ENCODE measurements at regions not wholly inside any gene's neighbourhood (a gene's known extent, or its start where the extent isn't known, plus 50 kb on each side); places are given as distances from the start of the nearest gene placed in this dataset.
A peak's percentile ranks its signal among the peaks of the same experiment; 100 is the strongest.

DNA sequence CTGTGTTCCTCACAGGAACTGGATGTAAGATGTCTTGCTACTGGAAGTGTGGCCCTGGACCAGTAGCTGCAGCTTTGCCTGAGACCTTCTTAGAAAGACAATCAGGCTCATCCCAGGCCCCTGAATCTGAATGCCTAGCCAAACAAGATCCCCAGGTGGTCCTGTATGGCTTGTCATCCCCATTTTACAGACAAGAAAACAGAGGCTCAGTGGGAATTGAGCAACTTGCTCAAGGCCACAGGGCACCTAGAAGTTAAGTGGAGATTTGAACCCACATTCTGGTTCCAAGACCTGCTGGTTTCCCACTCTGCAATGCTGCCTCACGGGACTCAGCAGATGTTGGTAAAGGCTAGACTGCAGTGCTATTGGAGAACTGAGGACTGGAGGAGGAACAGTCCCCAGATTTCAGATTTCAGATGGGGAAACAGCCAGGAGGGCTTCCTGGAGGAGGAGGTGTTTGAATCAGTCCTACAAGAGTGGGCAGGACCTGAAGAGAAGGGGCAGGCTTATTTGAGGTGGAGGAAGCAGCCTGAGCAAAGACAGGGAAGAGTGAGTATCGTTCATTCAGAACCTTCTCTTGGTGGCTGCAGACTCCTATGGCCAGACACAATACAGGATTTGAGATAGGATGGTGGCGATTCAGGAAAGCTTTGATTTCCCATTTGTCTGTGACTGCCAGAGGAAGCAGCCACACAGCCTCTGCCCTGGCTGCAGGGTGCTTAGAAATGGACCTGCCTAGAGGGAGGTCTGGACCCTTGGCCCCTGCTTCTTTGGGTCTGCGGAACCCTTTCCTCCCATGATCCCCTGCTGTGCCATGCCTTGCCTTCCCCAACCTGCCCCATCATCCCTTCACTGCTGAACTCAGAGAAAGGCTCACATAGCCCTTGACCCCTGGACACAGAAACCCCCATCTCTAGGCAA lies 233.4 kb upstream of the NLRP1 start:
- no peak overlapping the region for H3K9ac ChIP-seq (ENCODE audit: low read length in 3 of 3)
- no peak overlapping the region for H3K4me3 ChIP-seq (ENCODE audit: low read length in 3 of 3)
- DNase-seq: no peak
- H3K4me1 ChIP-seq (ENCODE audit: control insufficient read depth in 2 of 3, insufficient read depth in 2 of 3, low read depth in 1 of 3, low read length in 3 of 3): no peaks in the 10 kb centered on the region
- no peak for FAIRE-seq
- H3K27me3 ChIP-seq (ENCODE audit: control insufficient read depth, insufficient read depth, low read length): no peaks in the 10 kb centered on the region
- TF ChIP-seq, protein P1, sequence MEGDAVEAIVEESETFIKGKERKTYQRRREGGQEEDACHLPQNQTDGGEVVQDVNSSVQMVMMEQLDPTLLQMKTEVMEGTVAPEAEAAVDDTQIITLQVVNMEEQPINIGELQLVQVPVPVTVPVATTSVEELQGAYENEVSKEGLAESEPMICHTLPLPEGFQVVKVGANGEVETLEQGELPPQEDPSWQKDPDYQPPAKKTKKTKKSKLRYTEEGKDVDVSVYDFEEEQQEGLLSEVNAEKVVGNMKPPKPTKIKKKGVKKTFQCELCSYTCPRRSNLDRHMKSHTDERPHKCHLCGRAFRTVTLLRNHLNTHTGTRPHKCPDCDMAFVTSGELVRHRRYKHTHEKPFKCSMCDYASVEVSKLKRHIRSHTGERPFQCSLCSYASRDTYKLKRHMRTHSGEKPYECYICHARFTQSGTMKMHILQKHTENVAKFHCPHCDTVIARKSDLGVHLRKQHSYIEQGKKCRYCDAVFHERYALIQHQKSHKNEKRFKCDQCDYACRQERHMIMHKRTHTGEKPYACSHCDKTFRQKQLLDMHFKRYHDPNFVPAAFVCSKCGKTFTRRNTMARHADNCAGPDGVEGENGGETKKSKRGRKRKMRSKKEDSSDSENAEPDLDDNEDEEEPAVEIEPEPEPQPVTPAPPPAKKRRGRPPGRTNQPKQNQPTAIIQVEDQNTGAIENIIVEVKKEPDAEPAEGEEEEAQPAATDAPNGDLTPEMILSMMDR (IDR thresholded peaks at IDR 0.05; ENCODE audit: borderline replicate concordance, extremely low read depth, insufficient read depth): no peak
- no peaks in the 10 kb centered on the region for H3K36me3 ChIP-seq (ENCODE audit: control insufficient read depth in 2 of 3, insufficient read depth in 3 of 3, low read length in 3 of 3)
- H3K9me3 ChIP-seq (ENCODE audit: control insufficient read depth in 2 of 3, insufficient read depth in 1 of 3, low read length in 3 of 3): no peaks in the 10 kb centered on the region
- no peak overlapping the region for H3K27ac ChIP-seq (ENCODE audit: low read depth in 2 of 2, low read length in 2 of 2)
- intact Hi-C loops (cut with DNase I): no loop called here

DNA sequence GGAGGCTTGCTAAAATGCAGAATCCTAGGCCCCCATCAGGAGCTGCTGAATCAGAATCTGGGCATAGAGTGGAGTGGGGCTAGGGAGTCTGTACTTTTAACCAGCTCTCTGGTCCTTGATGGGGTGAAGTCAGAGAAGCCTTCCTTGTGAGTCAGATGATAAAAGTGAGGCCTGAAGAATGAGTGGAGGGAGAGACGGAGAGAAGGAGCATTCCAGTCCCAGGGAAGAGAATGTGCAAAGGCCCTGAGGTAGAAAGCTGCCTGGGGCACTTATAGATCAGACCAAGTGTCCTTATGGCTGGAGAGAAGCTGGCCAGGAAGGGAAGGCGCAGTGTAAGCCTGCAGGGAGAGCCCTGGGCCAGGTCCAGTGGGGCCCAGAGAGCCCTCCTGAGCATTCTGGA lies 235.1 kb upstream of the NLRP1 start:
- intact Hi-C loops (cut with DNase I): no loop called here
- Histone ChIP-seq H3K9ac (ENCODE audit: low read length in 3 of 3) (no peak overlapping the region), H3K27ac (ENCODE audit: low read depth in 2 of 2, low read length in 2 of 2) (no peak overlapping the region), H3K27me3 (ENCODE audit: control insufficient read depth, insufficient read depth, low read length) (no peaks in the 10 kb centered on the region), H3K4me3 (ENCODE audit: low read length in 3 of 3) (no peak overlapping the region), H3K9me3 (ENCODE audit: control insufficient read depth in 2 of 3, insufficient read depth in 1 of 3, low read length in 3 of 3) (no peaks in the 10 kb centered on the region), H3K4me1 (ENCODE audit: control insufficient read depth in 2 of 3, insufficient read depth in 2 of 3, low read depth in 1 of 3, low read length in 3 of 3) (no peaks in the 10 kb centered on the region), H3K36me3 (ENCODE audit: control insufficient read depth in 2 of 3, insufficient read depth in 3 of 3, low read length in 3 of 3) (no peaks in the 10 kb centered on the region)
- DNase-seq (no peak), FAIRE-seq (no peak)
- TF ChIP-seq, protein P1 (IDR thresholded peaks at IDR 0.05; ENCODE audit: borderline replicate concordance, extremely low read depth, insufficient read depth): no peak

DNA sequence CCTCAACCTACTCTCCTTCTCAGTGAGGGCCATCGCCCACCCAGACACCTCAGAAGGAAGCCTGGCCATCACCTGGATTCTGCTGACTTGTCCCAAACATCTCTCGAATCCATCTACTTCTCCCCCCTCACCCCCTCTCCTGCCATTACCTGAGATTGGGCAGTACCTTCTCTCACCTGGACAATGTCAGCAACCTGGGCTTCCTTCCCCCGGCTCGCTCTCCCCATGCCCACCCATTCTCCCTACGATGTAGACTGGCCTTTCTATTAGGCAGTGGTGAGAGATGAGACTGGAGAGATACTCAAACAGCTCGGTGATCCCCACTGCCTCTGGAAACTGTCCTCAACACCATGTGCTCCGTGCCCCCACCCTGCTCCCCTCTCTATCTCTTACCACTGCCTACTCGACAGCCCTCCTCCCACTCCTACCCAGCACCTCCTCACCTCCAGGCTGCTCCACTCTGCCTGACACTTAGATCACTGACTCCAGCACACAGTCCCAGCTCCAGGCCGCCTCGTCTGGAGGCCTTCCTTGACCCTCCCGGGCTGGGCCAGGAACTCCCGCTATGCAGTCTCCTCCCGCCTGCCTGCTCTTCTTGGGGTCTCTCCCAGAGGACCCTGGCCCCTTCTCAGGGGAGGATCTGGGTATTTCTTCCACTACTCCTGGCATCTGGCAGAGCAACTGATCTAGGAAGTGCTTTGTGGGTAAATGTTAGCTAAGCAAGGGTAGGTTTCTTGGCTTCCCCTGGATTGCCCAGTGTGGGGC lies 235.8 kb upstream of the NLRP1 start:
- peak in 1 of 5 donors; percentile 13 for DNase-seq

More for the DNA sequence above, 235.8 kb upstream of the NLRP1 start:
- no peaks in the 10 kb centered on the region for H3K4me1 ChIP-seq (ENCODE audit: control insufficient read depth in 2 of 3, insufficient read depth in 2 of 3, low read depth in 1 of 3, low read length in 3 of 3)
- no peak for FAIRE-seq
- TF ChIP-seq, protein P1 (IDR thresholded peaks at IDR 0.05; ENCODE audit: borderline replicate concordance, extremely low read depth, insufficient read depth): no peak
- H3K4me3 ChIP-seq (ENCODE audit: low read length in 3 of 3): no peak overlapping the region
- no peaks in the 10 kb centered on the region for H3K27me3 ChIP-seq (ENCODE audit: control insufficient read depth, insufficient read depth, low read length)
- no peaks in the 10 kb centered on the region for H3K36me3 ChIP-seq (ENCODE audit: control insufficient read depth in 2 of 3, insufficient read depth in 3 of 3, low read length in 3 of 3)
- H3K9me3 ChIP-seq (ENCODE audit: control insufficient read depth in 2 of 3, insufficient read depth in 1 of 3, low read length in 3 of 3): no peaks in the 10 kb centered on the region
- no peak overlapping the region for H3K9ac ChIP-seq (ENCODE audit: low read length in 3 of 3)
- intact Hi-C loops (cut with DNase I): no loop called here
- H3K27ac ChIP-seq (ENCODE audit: low read depth in 2 of 2, low read length in 2 of 2): no peak overlapping the region

Data from kidney (tissue), 13 donors.